A549 (cell line): ENCODE measurements at regions not wholly inside any gene's neighbourhood (a gene's known extent, or its start where the extent isn't known, plus 50 kb on each side); places are given as distances from the start of the nearest gene placed in this dataset.
"Not testable (repeated sequence)": the region's sequence is repeated elsewhere in the genome, so short reads cannot be mapped to it uniquely, and the experiment has no call there.

Source experiments
- ATAC-seq, 2 experiments: fragments of 200-7000 bp in 1 of 2; fragments of >200 bp in 1 of 2; cut with Nextera tagmentation in 1 of 2; cut with Tn5 transposase in 1 of 2; 3 replicates each; pipeline versions ENCODE4 v1.8.0 to v1.9.1; 2018 to 2020; ENCODE audit warnings: mild to moderate bottlenecking in 1 of 2, moderate library complexity in 1 of 2
- CTCF ChIA-PET: fragments of 300-600 bp; sonication (Branson Sonifier 250); formaldehyde crosslinking; extraction: SDS; loops from one replicate; lab custom pipeline; 2021; ENCODE audit warnings: antibody characterized with exemption, inconsistent platforms; lab: Yijun Ruan, JAX
- POLR2A ChIA-PET: fragments of 350-600 bp; formaldehyde crosslinking; extraction: SDS; loops from one replicate; lab custom pipeline; 2021; ENCODE audit warnings: antibody characterized with exemption, inconsistent platforms; lab: Yijun Ruan, JAX
- DNase-seq, 2 experiments: peaks; one replicate each; pipeline versions ENCODE4 v3.0.0 to v3.0.0-alpha.2; 2011 to 2016; ENCODE audit warnings: low read depth in 1 of 2, low spot score in 1 of 2
- FAIRE-seq: peaks from 2 replicates; lab custom pipeline; 2011; peaks lifted over from hg19 to GRCh38; lab: Jason Lieb, UNC
- H3K27ac ChIP-seq, 2 experiments: fragments of >200 bp; sonication (Bioruptor Twin); formaldehyde crosslinking; 3 replicates each; pipeline ENCODE4 v1.5.1; 2016 to 2017
- H3K4me1 ChIP-seq: fragments of >200 bp; sonication (Bioruptor Twin); formaldehyde crosslinking; 3 replicates; pipeline ENCODE4 v1.6.1; 2016
- H3K4me2 ChIP-seq: fragments of >200 bp; sonication (Bioruptor Twin); formaldehyde crosslinking; 3 replicates; pipeline ENCODE4 v1.6.1; 2016
- H3K4me3 ChIP-seq: fragments of >200 bp; sonication (Bioruptor Twin); formaldehyde crosslinking; 3 replicates; pipeline ENCODE4 v1.5.1; 2016
- H3K9me3 ChIP-seq: fragments of >200 bp; sonication (Bioruptor Twin); formaldehyde crosslinking; 3 replicates; pipeline ENCODE4 v1.6.1; 2016
- ATOH8 ChIP-seq: fragments of 250-450 bp; sonication (Bioruptor Pico); IDR thresholded peaks from 2 replicates; pipeline ENCODE4 v1.5.0; 2020; ENCODE audit warnings: low read depth, mild to moderate bottlenecking, moderate library complexity
- CEBPB ChIP-seq, 2 experiments: fragments of >200 bp in 1 of 2; sonication (Bioruptor Twin) in 1 of 2; formaldehyde crosslinking in 1 of 2; IDR thresholded peaks; 2 replicates each; pipeline ENCODE4 v1.6.1; 2012 to 2016
- EHF ChIP-seq: fragments of 250-450 bp; sonication (Bioruptor Pico); IDR thresholded peaks from 2 replicates; pipeline ENCODE4 v1.5.0; 2020; ENCODE audit warnings: mild to moderate bottlenecking
- EHMT2 ChIP-seq: fragments of 200-600 bp; sonication (generic); IDR thresholded peaks from 2 replicates; pipeline ENCODE4 v1.6.1; 2016; ENCODE audit warnings: antibody characterized with exemption, low read depth, mild to moderate bottlenecking, moderate library complexity
- GATA3 ChIP-seq: IDR thresholded peaks from 2 replicates; pipeline ENCODE4 v1.6.1; 2012; ENCODE audit warnings: borderline replicate concordance
- HDAC2 ChIP-seq: fragments of 200-600 bp; sonication (generic); IDR thresholded peaks from 2 replicates; pipeline ENCODE4 v1.6.1; 2016
- HEYL ChIP-seq: fragments of 250-450 bp; sonication (Bioruptor Pico); IDR thresholded peaks from 2 replicates; pipeline ENCODE4 v1.8.0; 2021; ENCODE audit warnings: mild to moderate bottlenecking, moderate library complexity
- HOXA7 ChIP-seq: fragments of 250-450 bp; sonication (Bioruptor Pico); IDR thresholded peaks from 2 replicates; pipeline ENCODE4 v1.5.0; 2020; ENCODE audit warnings: mild to moderate bottlenecking, moderate library complexity
- HOXB5 ChIP-seq: fragments of 250-450 bp; sonication (Bioruptor Pico); IDR thresholded peaks from 2 replicates; pipeline ENCODE4 v1.5.0; 2020; ENCODE audit warnings: mild to moderate bottlenecking, moderate library complexity
- KDM5A ChIP-seq: fragments of 200-600 bp; sonication (generic); IDR thresholded peaks from 2 replicates; pipeline ENCODE4 v1.6.1; 2016; ENCODE audit warnings: antibody characterized with exemption, mild to moderate bottlenecking
- MAFK ChIP-seq: fragments of 450-650 bp; IDR thresholded peaks from 2 replicates; pipeline ENCODE4 v1.6.1; 2014; ENCODE audit not compliant: partially characterized antibody
- PBX3 ChIP-seq: IDR thresholded peaks from 2 replicates; pipeline ENCODE4 v1.6.1; 2012
- REST ChIP-seq: fragments of 200-600 bp; sonication (generic); IDR thresholded peaks from 2 replicates; pipeline ENCODE4 v1.6.1; 2016; ENCODE audit warnings: antibody characterized with exemption, mild to moderate bottlenecking, moderate library complexity
- TFCP2L1 ChIP-seq: fragments of 250-450 bp; sonication (Bioruptor Pico); IDR thresholded peaks from 2 replicates; pipeline ENCODE4 v1.5.0; 2021; ENCODE audit warnings: mild to moderate bottlenecking
- TP53 ChIP-seq: fragments of 250-450 bp; sonication (Bioruptor Pico); IDR thresholded peaks from 2 replicates; pipeline ENCODE4 v1.5.0; 2021; ENCODE audit warnings: mild to moderate bottlenecking, moderate library complexity
- USF2 ChIP-seq: fragments of 450-650 bp; IDR thresholded peaks from 2 replicates; pipeline ENCODE4 v1.6.1; 2014; ENCODE audit warnings: antibody characterized with exemption
- ZC3H11A ChIP-seq: fragments of 450-650 bp; IDR thresholded peaks from 2 replicates; pipeline ENCODE4 v1.6.1; 2014; ENCODE audit warnings: antibody characterized with exemption, mild to moderate bottlenecking
- WGBS: methylation state at CpG from one replicate; pipeline ENCODE4 v1.1.6; 2017; ENCODE audit errors: missing lambda C conversion rate; 5-methylcytosine and 5-hydroxymethylcytosine counted together

- ChIA-PET CTCF (no interaction called here), POLR2A (no interaction called here)
- no peak overlapping the region for H3K27ac ChIP-seq
- H3K4me1 ChIP-seq: no peaks in the 10 kb centered on the region
- no peak for DNase-seq
- TF ChIP-seq REST (no peak), TFCP2L1 (CRISPR knock-in tag) (no peak), TP53 (CRISPR knock-in tag) (no peak), PBX3 (no peak), KDM5A (no peak), HEYL (CRISPR knock-in tag) (no peak), USF2 (no peak), HDAC2 (no peak), GATA3 (no peak), HOXB5 (no peak), MAFK (no peak), EHF (CRISPR knock-in tag) (no peak), EHMT2 (no peak)
- no peak for FAIRE-seq
- H3K9me3 ChIP-seq: no peaks in the 10 kb centered on the region
- ATAC-seq: no peak
- H3K4me2 ChIP-seq: no peak overlapping the region
- WGBS: 0% methylated on average over 2 of the region's 2 CpGs
- no peak overlapping the region for H3K4me3 ChIP-seq
Observed at GRCh38 chrX:138995458-138995857, 283.9 kb upstream of the FGF13 start.

- CTCF ChIA-PET, FAIRE-seq, ATAC-seq, POLR2A ChIA-PET, H3K27ac ChIP-seq, H3K9me3 ChIP-seq, H3K4me1 ChIP-seq, H3K4me3 ChIP-seq, H3K4me2 ChIP-seq, DNase-seq: not testable (repeated sequence)
- WGBS: 2% methylated on average over 8 of the region's 8 CpGs
Observed at GRCh38 chrX:138990425-138990824, 278.9 kb upstream of the FGF13 start.

GRCh38 chrX:138986866-138987265 is 275.3 kb upstream of the FGF13 start:
- CTCF ChIA-PET: no interaction called here
- H3K4me1 ChIP-seq: no peaks in the 10 kb centered on the region
- no peak overlapping the region for H3K4me3 ChIP-seq
- FAIRE-seq: no peak
- no peak for DNase-seq
- H3K4me2 ChIP-seq: no peak overlapping the region
- TF ChIP-seq ATOH8 (CRISPR knock-in tag) (no peak), CEBPB (IDR thresholded peaks at IDR 0.05) (no peak), HOXA7 (CRISPR knock-in tag) (no peak), TFCP2L1 (CRISPR knock-in tag) (no peak), ZC3H11A (no peak)
- TF ChIP-seq, all 56 proteins: peak for 0
- no peak for ATAC-seq
- Histone ChIP-seq H3K9me3 (no peaks in the 10 kb centered on the region), H3K27ac (no peak overlapping the region)
- POLR2A ChIA-PET: no interaction called here
- 47% methylated on average over 1 of the region's 1 CpG for WGBS
